ENCODE measurements at regions not wholly inside any gene's neighbourhood (a gene's known extent, or its start where the extent isn't known, plus 50 kb on each side); places are given as distances from the start of the nearest gene placed in this dataset.

- DNase-seq, result no peak
These were observed 247.5 kb downstream of the MREG start for GRCh38 chr2:215765729-215766360.

- DNase-seq, result no peak
These were observed 248.8 kb downstream of the MREG start for GRCh38 chr2:215764441-215765048.

GRCh38 chr2:215760557-215760956 lies 252.8 kb downstream of the MREG start:
- no peak for DNase-seq

GRCh38 chr2:215760091-215760490 lies 253.3 kb downstream of the MREG start:
- DNase-seq, result no peak

GRCh38 chr2:215758691-215759090 lies 254.7 kb downstream of the MREG start:
- no peak for DNase-seq

- no peak for DNase-seq
These were observed 257.0 kb downstream of the MREG start for GRCh38 chr2:215756346-215756730.

GRCh38 chr2:215755641-215756345 lies 257.6 kb downstream of the MREG start:
- no peak for DNase-seq

- no peak for DNase-seq
These were observed 258.8 kb downstream of the MREG start for GRCh38 chr2:215754546-215754945.

- DNase-seq, result no peak
These were observed 259.5 kb downstream of the MREG start for GRCh38 chr2:215753808-215754207.

- DNase-seq, result no peak
These were observed 260.4 kb downstream of the MREG start for GRCh38 chr2:215752991-215753390.

GRCh38 chr2:215752436-215752835 lies 260.9 kb downstream of the MREG start:
- no peak for DNase-seq

GRCh38 chr2:215751911-215752272 lies 261.5 kb downstream of the MREG start:
- no peak for DNase-seq

GRCh38 chr2:215751200-215751910 lies 262.0 kb downstream of the MREG start:
- DNase-seq, result no peak

GRCh38 chr2:215750763-215751162 lies 262.6 kb downstream of the MREG start:
- DNase-seq, result no peak

- no peak for DNase-seq
These were observed 264.0 kb downstream of the MREG start for GRCh38 chr2:215749092-215749957.

- DNase-seq, result no peak
These were observed 264.9 kb downstream of the MREG start for GRCh38 chr2:215748446-215748845.

GRCh38 chr2:215746887-215747615 lies 266.3 kb downstream of the MREG start:
- no peak for DNase-seq

GRCh38 chr2:215746226-215746886 lies 267.0 kb downstream of the MREG start:
- DNase-seq, result no peak

- DNase-seq, result no peak
These were observed 268.0 kb downstream of the MREG start for GRCh38 chr2:215745331-215745730.

GRCh38 chr2:215744514-215744913 lies 268.8 kb downstream of the MREG start:
- no peak for DNase-seq

GRCh38 chr2:215743066-215743465 lies 270.3 kb downstream of the MREG start:
- no peak for DNase-seq

GRCh38 chr2:215742021-215742420 lies 271.3 kb downstream of the MREG start:
- no peak for DNase-seq

Measured in NCI-H510A treated with DMSO at 0.1 percent for 48 hours (cell line).